Activated naive CD4-positive, alpha-beta T cell treated with anti-CD3 and anti-CD28 coated beads for 36 hours (primary cell): ENCODE measurements at regions not wholly inside any gene's neighbourhood (a gene's known extent, or its start where the extent isn't known, plus 50 kb on each side); places are given as distances from the start of the nearest gene placed in this dataset.

ENCODE experiments used
- CTCF ChIA-PET: fragments of 350-600 bp; sonication (Branson Sonifier 250); formaldehyde crosslinking; loops from one replicate; lab custom pipeline; 2021; ENCODE audit warnings: antibody characterized with exemption; lab: Charles Lee
- DNase-seq: peaks from one replicate; pipeline ENCODE4 v3.0.0-alpha.2; 2020
- H3K27ac Mint-ChIP-seq: one replicate; pipeline ENCODE4 v1.8.0; 2021; ENCODE audit warnings: mild to moderate bottlenecking, mixed read lengths
- H3K27me3 Mint-ChIP-seq: one replicate; pipeline ENCODE4 v1.8.0; 2021; ENCODE audit warnings: low read depth, mixed read lengths
- H3K36me3 Mint-ChIP-seq: one replicate; pipeline ENCODE4 v1.8.0; 2021; ENCODE audit warnings: low read depth, mixed read lengths
- H3K4me1 Mint-ChIP-seq: one replicate; pipeline ENCODE4 v1.8.0; 2021; ENCODE audit warnings: low read depth, mixed read lengths
- H3K4me3 Mint-ChIP-seq: one replicate; pipeline ENCODE4 v1.8.0; 2021; ENCODE audit warnings: mild to moderate bottlenecking, moderate library complexity, mixed read lengths
- H3K9me3 Mint-ChIP-seq: one replicate; pipeline ENCODE4 v1.8.0; 2021; ENCODE audit warnings: mixed read lengths
- intact Hi-C: fragments of 100-400 bp; cut with micrococcal nuclease; formaldehyde crosslinking; loops from one replicate; pipeline ENCODE4 v1.15.1; 2023

DNA sequence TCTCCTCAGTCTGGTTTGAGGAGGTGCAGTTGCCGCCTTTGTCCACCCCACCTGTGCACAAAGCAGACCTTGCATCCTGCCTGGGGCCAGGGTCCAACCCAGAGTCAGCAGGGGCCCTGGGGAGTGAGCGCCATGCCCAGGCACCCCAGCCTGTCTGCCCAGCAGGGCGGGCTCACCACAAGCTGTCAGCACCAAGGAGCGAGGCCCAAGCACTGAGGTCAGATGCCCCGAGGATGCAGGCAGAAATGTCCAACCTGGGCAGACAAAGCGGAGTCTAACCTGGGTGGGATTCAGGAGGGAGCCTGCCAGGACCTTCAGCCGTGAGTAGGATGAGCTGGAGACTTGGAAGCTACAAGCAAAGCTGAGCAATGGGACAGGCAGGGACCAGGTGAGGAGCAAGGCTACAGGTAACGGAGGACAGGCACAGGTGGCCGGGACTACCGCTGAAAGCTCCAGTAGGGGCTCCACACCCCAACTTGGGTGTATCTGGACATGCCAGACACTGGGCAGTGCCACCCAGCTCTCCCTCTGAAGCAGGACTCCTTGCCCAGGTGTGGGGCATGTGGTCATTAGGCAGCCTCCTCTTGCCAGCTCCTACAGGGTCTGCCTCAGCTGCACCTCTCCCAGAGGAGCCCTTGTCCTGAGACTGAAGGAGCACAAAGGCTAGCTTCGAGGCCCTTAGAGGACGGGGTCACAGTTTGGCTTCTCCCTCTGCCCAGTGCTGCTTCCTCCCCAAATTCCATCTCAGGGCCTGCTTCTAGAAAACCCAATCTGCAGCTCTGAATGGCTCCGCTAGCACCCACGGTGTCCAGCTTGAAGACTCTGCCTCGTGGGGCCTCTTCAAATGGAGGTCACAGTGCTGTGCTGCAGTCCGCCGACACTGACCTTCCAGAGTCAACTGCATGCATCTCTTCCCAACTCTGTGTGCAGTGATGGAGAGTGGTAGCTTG, 210.6 kb upstream of the CDYL start:
- CTCF ChIA-PET = no interaction called here
- peaks cover 8% of the 10 kb centered on the region for H3K27me3 Mint-ChIP-seq

DNA sequence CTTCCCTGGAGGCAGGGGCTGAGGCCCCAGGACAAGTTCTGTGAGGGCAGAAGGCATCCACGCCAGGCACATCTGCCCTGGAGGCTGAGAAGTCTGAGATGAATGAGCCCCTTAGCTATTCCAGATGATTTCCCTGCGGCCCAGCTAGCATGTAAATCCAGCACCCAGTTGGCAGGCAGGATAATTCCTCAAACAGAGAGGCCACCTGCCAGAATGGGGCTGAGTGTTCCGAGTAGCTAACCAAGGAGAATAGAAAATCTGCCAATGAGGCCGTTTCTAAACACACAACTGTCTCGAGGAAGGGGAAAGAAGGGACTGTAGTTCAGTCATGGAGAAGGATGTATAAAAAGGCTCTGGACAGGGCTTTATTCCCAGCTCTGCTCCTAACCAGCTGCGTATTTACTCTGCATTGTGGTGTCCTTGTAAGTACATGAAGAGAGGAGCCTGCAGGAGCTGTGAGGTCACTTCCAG, 211.4 kb upstream of the CDYL start:
- Mint-ChIP-seq H3K36me3 (no peaks in the 10 kb centered on the region), H3K4me1 (no peaks in the 10 kb centered on the region), H3K27ac (no peak overlapping the region), H3K4me3 (no peak overlapping the region), H3K27me3 (peaks cover 8% of the 10 kb centered on the region), H3K9me3 (no peaks in the 10 kb centered on the region)
- no peak for DNase-seq
- CTCF ChIA-PET = no interaction called here
- intact Hi-C loops = no loop called here

More for the DNA sequence above, 210.6 kb upstream of the CDYL start:
- no peak overlapping the region for H3K27ac Mint-ChIP-seq
- intact Hi-C loops = no loop called here
- no peaks in the 10 kb centered on the region for H3K9me3 Mint-ChIP-seq
- no peaks in the 10 kb centered on the region for H3K36me3 Mint-ChIP-seq
- no peaks in the 10 kb centered on the region for H3K4me1 Mint-ChIP-seq
- H3K4me3 Mint-ChIP-seq = no peak overlapping the region
- no peak for DNase-seq

DNA sequence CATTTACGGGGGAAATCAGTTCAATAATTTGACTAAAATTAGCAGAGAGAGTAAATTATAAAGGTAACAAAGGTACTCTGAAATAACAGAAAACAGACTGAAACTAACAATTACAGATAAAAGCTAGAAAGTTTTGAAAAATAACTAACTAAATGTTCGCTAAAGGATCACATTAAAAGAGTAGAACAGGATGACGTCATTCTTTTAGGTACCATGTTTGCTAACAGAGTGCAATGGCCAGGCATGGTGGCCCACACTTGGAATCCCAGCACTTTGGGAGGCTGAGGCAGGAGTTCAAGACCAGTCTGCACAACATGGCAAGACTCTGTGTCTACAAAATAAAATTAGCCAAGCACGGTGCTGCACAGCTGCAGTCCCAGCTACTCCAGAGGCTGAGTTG, 212.3 kb upstream of the CDYL start:
- DNase-seq = no peak
- no peak overlapping the region for H3K4me3 Mint-ChIP-seq
- H3K27ac Mint-ChIP-seq = no peak overlapping the region
- intact Hi-C loops = no loop called here
- H3K4me1 Mint-ChIP-seq = no peaks in the 10 kb centered on the region
- H3K36me3 Mint-ChIP-seq = no peaks in the 10 kb centered on the region
- CTCF ChIA-PET = no interaction called here
- H3K9me3 Mint-ChIP-seq = no peaks in the 10 kb centered on the region
- H3K27me3 Mint-ChIP-seq = peaks cover 8% of the 10 kb centered on the region

DNA sequence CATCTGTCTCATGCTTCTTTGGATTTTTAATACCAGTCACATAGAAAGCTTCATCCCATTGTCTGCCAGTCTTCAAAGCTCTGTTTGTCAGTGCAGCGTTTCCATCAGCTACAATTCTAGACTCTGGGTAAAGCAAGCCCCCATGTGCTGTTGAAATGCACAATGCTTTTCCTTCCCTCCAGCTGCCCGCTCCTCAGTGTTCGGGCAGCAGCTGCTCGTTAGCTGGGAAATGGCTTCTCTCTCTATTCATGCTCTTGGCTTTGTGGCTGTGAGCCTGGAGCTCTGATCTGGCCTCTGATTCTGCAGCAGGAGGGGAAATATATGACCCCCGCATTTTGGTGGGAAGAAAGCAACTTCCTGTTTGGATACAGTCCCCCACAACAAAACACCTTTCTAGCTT, 213.0 kb upstream of the CDYL start:
- Mint-ChIP-seq H3K4me3 (no peak overlapping the region), H3K9me3 (no peaks in the 10 kb centered on the region), H3K27ac (no peak overlapping the region), H3K4me1 (no peaks in the 10 kb centered on the region), H3K27me3 (peaks cover 8% of the 10 kb centered on the region), H3K36me3 (no peaks in the 10 kb centered on the region)
- CTCF ChIA-PET = no interaction called here
- intact Hi-C loops = no loop called here
- DNase-seq = no peak

DNA sequence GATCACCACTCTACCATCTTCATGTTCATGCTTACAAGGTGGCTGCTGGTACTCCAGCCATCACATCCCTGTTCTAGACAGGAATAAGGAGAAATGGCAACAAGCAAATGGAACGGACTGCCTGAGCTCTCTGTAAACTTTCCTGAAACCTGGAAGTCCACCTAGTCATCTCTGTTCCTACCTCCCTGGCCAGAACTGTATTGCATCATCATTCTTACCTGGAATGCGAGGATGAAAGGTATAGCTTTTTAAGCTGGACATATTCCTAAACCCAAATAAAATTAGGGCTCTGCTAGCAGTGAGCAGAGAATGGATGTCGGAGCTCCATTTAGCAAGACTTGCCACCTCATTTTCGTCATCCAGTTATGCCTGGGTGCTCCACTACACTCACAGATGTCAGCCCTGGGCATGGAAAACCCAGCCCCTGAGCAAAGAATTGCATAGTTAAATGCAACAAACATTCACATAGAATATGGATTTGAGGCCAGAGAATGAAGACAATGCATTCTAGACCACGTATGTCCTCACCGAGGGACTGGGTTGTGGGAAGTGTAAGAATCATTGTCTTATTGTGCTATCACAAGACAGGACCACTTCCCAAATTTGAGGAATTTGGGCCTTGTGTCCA, 214.3 kb upstream of the CDYL start:
- Mint-ChIP-seq H3K27me3 (peaks cover 8% of the 10 kb centered on the region), H3K4me3 (no peak overlapping the region), H3K4me1 (no peaks in the 10 kb centered on the region), H3K36me3 (no peaks in the 10 kb centered on the region), H3K9me3 (no peaks in the 10 kb centered on the region), H3K27ac (no peak overlapping the region)
- CTCF ChIA-PET = no interaction called here
- DNase-seq = no peak
- intact Hi-C loops = no loop called here

DNA sequence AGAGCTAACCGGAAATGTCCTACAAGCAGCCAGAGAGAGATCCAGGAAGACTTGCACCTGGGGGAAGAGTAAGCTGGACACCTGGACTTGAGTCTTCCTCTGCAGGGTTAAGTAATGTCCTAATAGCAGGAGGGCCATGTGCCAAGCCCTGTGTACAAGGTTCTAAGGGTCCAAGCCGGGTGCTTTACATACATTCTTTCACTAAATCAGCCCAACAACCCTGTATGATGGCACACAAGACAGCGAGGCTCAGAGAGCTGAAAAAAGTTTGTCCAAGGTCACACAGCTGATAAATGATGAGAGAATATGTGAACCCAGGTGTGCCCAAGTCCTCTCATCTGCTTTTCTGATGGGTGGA, 215.1 kb upstream of the CDYL start:
- H3K27me3 Mint-ChIP-seq = peaks cover 5% of the 10 kb centered on the region
- intact Hi-C loops = no loop called here
- H3K9me3 Mint-ChIP-seq = no peaks in the 10 kb centered on the region
- no peak for DNase-seq
- CTCF ChIA-PET = no interaction called here
- H3K27ac Mint-ChIP-seq = no peak overlapping the region
- H3K36me3 Mint-ChIP-seq = no peaks in the 10 kb centered on the region
- no peak overlapping the region for H3K4me3 Mint-ChIP-seq
- H3K4me1 Mint-ChIP-seq = no peaks in the 10 kb centered on the region

DNA sequence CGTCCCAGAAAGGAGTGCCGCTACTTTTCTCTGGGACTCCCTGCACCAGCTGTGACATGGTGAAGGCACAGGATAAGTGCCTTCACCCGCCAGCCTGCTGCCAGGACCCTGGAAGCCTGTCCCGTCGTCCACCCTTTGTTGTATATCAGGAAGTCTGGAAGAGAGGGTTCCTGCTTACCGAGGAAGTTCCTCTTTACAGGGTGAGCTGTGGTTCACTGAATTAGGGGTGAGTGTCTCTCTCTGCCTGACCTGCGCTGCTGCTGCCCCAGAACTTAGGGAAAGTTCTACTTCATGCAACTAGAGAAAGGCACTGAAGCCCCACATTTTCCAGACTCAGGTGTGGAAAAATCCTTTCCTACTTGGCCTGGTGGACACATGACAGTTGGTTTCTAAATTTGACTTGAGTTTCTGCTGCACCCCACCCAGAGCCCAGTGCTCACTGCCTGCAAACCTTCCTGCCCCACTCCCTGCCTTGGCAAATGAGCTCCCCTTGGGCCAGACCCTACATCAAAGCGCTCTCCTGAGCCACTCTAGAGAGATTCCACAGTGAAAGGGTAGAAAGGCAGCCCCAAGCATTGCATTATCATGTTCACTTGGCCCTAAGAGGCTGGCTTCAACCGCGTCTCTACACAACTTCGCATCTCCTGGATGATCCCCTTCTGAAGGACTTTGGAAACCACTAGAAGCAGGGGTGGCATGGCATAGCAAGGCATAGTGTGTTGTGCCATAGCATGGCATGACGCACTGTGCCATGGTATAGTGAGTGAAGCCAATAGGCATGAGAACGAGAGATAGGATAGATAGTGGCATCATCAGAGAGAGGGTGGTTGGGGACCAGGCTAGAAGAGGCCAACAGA, 215.8 kb upstream of the CDYL start:
- Mint-ChIP-seq H3K27ac (no peak overlapping the region), H3K27me3 (peaks cover 4% of the 10 kb centered on the region), H3K9me3 (no peaks in the 10 kb centered on the region), H3K36me3 (no peaks in the 10 kb centered on the region), H3K4me1 (no peaks in the 10 kb centered on the region), H3K4me3 (no peak overlapping the region)
- DNase-seq = no peak
- intact Hi-C loops = no loop called here
- CTCF ChIA-PET = no interaction called here

DNA sequence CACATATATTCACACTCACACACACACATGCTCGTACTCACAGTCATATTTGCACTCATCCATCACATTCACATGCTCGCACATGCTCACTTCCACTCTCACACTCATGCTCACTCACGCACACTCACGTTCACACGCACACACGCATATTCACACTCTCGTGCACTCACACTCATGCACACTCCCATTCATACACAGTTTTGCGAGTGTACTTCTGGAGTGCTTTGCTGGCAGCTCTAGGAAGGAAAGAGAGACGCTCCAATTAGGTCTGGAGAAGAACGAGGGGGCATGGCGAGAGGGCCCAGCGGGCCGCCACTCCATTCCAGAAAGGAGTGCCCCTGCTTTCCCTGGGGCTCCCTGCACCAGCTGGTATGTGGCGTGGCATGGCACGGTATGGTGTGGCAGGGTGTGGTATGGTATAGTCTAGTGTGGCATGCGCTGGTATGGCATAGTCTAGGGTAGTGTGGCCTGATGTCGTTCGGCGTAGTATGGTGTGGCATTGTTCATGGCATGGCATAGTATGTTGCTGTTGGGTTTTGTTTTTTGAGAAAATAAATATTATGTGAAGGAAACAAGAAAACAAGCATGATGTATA, 216.8 kb upstream of the CDYL start:
- Mint-ChIP-seq H3K27me3 (peaks cover 9% of the 10 kb centered on the region), H3K36me3 (no peaks in the 10 kb centered on the region), H3K4me3 (no peak overlapping the region), H3K4me1 (no peaks in the 10 kb centered on the region), H3K9me3 (no peaks in the 10 kb centered on the region), H3K27ac (no peak overlapping the region)
- CTCF ChIA-PET = no interaction called here
- intact Hi-C loops = no loop called here
- DNase-seq = no peak

DNA sequence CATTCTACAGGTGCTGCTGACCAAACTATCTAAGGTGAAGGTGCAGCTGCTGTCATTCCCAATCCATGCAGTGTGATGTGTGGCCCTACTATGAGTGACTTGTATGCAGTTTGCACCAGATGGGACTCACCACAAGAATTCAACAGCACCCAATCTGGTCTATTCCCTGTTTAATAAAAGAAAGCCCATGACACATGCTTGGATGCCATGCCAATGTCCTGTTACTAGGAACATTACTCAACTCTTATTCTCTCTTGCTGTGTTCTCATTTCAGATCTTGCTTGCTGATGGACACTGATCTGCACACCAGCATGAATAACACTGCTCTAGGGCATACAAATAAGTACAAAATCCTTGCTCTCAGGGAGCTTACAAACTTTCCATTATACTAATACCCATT, 221.6 kb upstream of the CDYL start:
- H3K9me3 Mint-ChIP-seq = no peaks in the 10 kb centered on the region
- intact Hi-C loops = no loop called here

DNA sequence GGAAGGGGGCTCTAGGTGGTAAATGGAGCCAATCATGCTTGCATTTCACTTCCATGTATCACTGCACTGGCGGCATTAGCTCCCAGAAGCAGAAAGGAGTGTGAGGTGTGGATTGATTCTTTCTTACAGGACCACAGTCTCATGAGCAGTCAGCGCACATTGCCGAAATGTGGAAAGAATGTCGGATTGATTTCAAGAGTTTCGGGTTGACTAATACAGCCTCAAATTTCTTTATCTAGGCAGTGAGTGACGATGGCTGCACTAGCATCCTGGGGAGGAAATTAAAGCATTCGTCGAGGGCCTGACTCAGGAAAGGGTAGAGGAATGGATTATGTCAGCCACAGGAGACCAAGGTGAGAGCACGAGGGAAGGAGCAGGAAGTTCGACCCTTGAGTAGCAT, 222.8 kb upstream of the CDYL start:
- Mint-ChIP-seq H3K27ac (no peak overlapping the region), H3K27me3 (peaks cover 20% of the 10 kb centered on the region), H3K9me3 (no peaks in the 10 kb centered on the region), H3K4me1 (no peaks in the 10 kb centered on the region), H3K36me3 (no peaks in the 10 kb centered on the region), H3K4me3 (no peak overlapping the region)
- CTCF ChIA-PET = no interaction called here
- no peak for DNase-seq
- intact Hi-C loops = no loop called here

More for the DNA sequence above, 221.6 kb upstream of the CDYL start:
- Mint-ChIP-seq H3K4me3 (no peak overlapping the region), H3K27me3 (peaks cover 20% of the 10 kb centered on the region), H3K4me1 (no peaks in the 10 kb centered on the region), H3K27ac (no peak overlapping the region), H3K36me3 (no peaks in the 10 kb centered on the region)
- no peak for DNase-seq
- CTCF ChIA-PET = no interaction called here

DNA sequence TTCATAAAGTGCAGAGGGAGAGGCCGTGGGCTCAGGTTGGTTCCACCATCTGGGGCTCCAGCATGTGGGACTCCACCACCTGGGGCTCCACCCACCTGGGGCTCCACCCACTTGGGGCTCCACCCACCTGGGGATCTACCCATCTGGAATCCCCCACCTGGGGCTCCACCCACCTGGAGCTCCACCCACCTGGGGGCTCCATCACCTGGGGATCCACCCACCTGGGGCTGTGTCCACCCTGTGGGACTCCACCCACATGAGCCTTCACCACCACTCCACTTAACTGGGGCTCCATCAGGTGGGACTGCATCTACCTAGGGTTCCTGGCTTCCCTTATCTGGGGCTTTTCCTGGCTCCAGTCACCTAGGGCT, 226.0 kb upstream of the CDYL start:
- Mint-ChIP-seq H3K27me3 (peaks cover 25% of the 10 kb centered on the region), H3K27ac (no peak overlapping the region), H3K4me1 (no peaks in the 10 kb centered on the region), H3K4me3 (no peak overlapping the region), H3K36me3 (no peaks in the 10 kb centered on the region), H3K9me3 (no peaks in the 10 kb centered on the region)
- CTCF ChIA-PET = no interaction called here
- DNase-seq = no peak
- intact Hi-C loops = no loop called here

DNA sequence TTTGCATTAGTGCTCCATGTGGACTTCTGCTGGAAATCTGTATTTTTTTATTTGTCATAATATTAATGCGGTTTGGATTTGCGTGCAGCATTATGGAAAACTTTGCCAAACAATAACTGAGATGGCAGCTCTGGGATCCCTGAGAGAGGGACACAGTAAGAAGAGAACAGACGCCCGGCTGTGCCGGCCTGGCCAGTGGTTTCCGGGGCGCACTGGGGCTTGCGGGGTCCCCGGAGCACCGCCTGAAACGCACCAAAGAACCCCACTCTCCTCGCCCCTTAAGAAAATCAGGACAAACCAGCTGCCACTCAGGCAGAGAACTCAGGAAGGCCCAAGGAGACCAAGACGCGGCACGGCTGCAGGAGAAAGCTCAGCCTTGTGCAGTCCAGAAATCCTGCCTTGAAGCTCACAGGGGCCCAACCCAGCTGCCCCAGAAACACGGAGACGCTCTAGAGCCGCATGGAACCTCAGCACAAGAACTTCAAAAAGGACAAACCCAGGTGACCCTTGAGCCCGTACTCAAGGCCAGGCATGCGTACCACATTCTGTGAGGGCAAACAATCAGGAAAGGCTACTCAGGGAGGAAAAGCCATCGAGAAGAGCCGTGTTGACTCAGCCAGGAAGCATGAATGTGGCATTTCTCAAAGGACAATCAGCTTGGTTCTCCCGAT, 226.5 kb upstream of the CDYL start:
- intact Hi-C loops = no loop called here
- no peaks in the 10 kb centered on the region for H3K36me3 Mint-ChIP-seq
- no peaks in the 10 kb centered on the region for H3K4me1 Mint-ChIP-seq
- CTCF ChIA-PET = no interaction called here
- H3K9me3 Mint-ChIP-seq = no peaks in the 10 kb centered on the region
- no peak for DNase-seq
- H3K27me3 Mint-ChIP-seq = peaks cover 22% of the 10 kb centered on the region
- H3K4me3 Mint-ChIP-seq = no peak overlapping the region
- no peak overlapping the region for H3K27ac Mint-ChIP-seq
